DMS53 (cell line): ENCODE measurements at regions not wholly inside any gene's neighbourhood (a gene's known extent, or its start where the extent isn't known, plus 50 kb on each side); places are given as distances from the start of the nearest gene placed in this dataset.
"Not testable (repeated sequence)": the region's sequence is repeated elsewhere in the genome, so short reads cannot be mapped to it uniquely, and the experiment has no call there.

ENCODE experiments used
- DNase-seq: peaks from one replicate; lab custom pipeline; 2025; lab: John Stamatoyannopoulos, UW

DNA sequence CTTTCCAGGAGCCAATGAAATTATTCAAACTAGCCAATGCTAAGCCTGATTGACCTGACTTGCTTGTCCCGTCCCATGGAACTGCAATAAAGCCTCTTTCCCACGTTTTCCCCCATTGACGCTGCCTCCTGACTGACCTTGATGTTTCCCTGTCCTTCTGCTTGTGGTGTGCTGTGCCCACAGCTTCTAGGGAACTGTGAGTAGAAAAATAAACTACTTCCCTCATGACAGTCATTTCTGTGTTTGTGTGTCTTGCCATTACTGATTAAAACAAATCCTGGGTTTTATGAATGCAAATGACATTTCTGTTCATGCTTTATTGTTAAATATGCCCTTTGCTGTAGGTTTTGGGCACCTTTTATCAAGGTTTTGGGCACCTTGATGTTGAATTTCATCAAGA, 91.3 kb upstream of the ABI1 start:
- no peak for DNase-seq

DNA sequence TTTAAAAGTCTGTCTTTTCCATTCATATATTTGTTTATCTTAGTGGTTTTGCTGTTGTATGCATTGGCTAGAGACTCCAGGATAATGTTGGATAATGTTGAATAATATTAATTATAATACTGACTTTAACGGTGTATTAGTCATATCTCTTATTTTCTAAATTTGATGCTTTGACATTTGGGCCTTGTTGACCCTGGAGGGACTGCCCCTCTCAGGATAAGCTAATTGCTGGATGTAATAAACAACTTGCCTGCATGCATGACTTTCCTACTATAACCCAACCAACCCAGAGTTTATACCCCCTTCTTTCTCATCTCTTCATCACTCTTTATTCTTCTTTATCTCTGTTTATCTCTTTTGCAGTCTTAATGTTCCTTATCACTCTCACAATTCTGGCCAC, 90.9 kb upstream of the ABI1 start:
- DNase-seq: no peak

DNA sequence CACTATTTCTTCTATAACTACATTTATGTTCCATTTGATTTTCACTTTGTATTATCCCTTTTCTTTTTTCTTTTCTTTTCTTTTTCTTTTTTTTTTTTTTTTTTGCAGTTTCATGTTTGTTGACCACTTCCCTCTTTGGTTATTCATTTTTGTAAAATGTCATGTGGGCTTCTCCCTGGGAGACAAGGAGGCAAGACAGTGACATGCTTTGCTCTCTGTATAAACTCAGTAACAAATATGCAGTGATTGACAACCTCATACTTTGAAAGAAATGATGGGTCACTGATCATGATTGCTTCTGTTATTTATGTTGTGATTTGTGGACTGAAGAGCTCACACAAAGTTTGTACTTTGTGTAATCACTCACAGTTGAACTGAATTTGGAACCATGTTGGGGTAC, 90.2 kb upstream of the ABI1 start:
- no peak for DNase-seq

GRCh38 chr10:26946102-26946811, 85.5 kb upstream of the ABI1 start:
- peak; percentile 63 for DNase-seq

GRCh38 chr10:26944261-26944882, 83.6 kb upstream of the ABI1 start:
- DNase-seq: peak; percentile 37

- DNase-seq: no peak
Measured at GRCh38 chr10:26939962-26940354, 79.2 kb upstream of the ABI1 start.

DNA sequence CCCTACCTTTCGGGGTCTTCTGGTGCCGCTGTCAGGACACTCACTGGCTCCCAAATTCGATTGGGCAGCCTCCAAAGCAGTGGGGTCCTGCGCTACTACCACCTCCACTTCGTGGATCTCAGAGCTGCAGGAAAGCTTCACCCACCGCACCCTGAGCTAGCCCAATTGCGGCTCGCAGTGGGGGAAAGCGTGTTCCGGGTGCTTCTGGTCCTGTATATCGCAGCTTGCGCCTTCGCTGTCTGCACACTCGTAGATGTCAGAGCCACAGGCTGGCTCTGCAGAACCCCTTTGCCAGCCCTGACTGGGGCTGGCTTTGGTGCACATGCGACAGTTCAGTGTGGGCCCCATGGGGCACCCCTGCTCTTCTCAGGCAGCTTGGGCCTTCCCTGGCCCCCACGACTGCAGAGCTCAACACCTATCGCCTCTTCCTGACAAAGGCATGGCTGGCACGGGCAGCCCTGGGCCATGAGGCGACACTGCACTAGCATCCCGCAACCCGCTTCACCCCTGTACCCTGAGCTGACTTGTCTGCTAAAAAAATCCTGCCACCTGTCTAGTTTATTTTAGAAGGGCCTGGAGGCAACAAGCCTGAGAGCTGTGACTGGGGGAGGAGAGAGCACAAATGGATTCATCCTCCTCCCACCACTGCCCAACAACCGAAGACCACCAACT, 78.7 kb upstream of the ABI1 start:
- DNase-seq: no peak

- no peak for DNase-seq
Measured at GRCh38 chr10:26938578-26938977, 77.8 kb upstream of the ABI1 start.

- DNase-seq: no peak
Measured at GRCh38 chr10:26937371-26937770, 76.6 kb upstream of the ABI1 start.

GRCh38 chr10:26934190-26934589, 73.4 kb upstream of the ABI1 start:
- DNase-seq: not testable (repeated sequence)

- no peak for DNase-seq
Measured at GRCh38 chr10:26932576-26932975, 71.8 kb upstream of the ABI1 start.

GRCh38 chr10:26931223-26931622, 70.5 kb upstream of the ABI1 start:
- no peak for DNase-seq

GRCh38 chr10:26922824-26923223, 62.1 kb upstream of the ABI1 start:
- DNase-seq: not testable (repeated sequence)

- DNase-seq: not testable (repeated sequence)
Measured at GRCh38 chr10:26919156-26919860, 58.5 kb upstream of the ABI1 start.

- no peak for DNase-seq
Measured at GRCh38 chr10:26914898-26915297, 54.1 kb upstream of the ABI1 start.

GRCh38 chr10:26911811-26912461, 51.2 kb upstream of the ABI1 start:
- DNase-seq: no peak
